GM12892 (cell line): ENCODE measurements at regions not wholly inside any gene's neighbourhood (a gene's known extent, or its start where the extent isn't known, plus 50 kb on each side); places are given as distances from the start of the nearest gene placed in this dataset.
"Not testable (repeated sequence)": the region's sequence is repeated elsewhere in the genome, so short reads cannot be mapped to it uniquely, and the experiment has no call there.

Experiments used
- DNase-seq: peaks from one replicate; pipeline ENCODE4 v3.0.0; 2011; ENCODE audit not compliant: insufficient read length
- FAIRE-seq: peaks from 2 replicates; lab custom pipeline; 2011; peaks lifted over from hg19 to GRCh38; lab: Jason Lieb, UNC
- POLR2A ChIP-seq: IDR thresholded peaks from 2 replicates; pipeline ENCODE4 v1.6.1; 2011; ENCODE audit warnings: low read depth, low read length, control low read depth
- POLR2AphosphoS5 ChIP-seq: IDR thresholded peaks from 2 replicates; pipeline ENCODE4 v1.6.1; 2011; ENCODE audit warnings: low read depth, low read length, control low read depth
- TAF1 ChIP-seq: IDR thresholded peaks from 2 replicates; pipeline ENCODE4 v1.6.1; 2011; ENCODE audit warnings: low read depth, mild to moderate bottlenecking, control low read depth, low read length, borderline replicate concordance

DNA sequence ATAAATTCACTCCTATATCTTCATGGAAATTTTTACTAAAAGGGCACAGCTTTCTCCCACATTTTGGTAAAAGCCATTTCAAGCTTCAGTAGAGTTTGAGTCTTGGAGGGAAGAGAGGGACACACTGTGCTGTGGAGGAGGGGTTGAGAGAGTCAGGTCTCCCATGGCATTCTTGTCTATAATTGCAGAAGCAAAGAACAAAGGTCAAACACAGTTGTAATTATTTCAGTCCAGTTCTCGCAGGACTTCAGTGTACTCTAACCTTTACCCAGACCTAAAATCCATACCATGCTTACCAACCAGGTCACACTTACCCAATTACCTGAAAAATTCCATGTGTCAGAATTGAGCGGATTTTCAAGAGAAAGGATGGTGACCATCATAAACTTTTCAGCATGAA, 298.4 kb downstream of the XPNPEP1 start:
- FAIRE-seq = no peak
- TF ChIP-seq POLR2AphosphoS5 (no peak), POLR2A (no peak), TAF1 (no peak)

DNA sequence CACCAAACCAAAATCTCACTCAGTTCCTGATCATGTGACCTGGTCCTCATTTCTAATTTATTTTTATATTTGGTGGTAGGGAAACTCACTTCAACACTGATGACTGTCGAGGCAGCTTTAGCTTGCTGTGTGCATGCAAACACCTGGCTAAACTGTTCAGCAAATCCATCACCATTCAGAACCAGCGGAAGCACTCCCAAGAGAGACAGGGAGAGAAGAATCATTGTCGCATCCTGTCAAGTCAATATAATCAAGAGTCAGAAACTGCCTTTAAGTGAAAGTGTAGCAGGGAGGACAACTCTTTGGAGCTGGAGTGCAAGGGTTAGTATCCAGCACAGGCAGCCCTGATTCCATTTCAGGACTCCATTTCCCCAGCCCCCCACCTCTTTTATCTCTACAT, 300.7 kb downstream of the XPNPEP1 start:
- TF ChIP-seq POLR2AphosphoS5 (no peak), POLR2A (no peak), TAF1 (no peak)
- FAIRE-seq (no peak), DNase-seq (no peak)

More for the DNA sequence above, 298.4 kb downstream of the XPNPEP1 start:
- DNase-seq = no peak

DNA sequence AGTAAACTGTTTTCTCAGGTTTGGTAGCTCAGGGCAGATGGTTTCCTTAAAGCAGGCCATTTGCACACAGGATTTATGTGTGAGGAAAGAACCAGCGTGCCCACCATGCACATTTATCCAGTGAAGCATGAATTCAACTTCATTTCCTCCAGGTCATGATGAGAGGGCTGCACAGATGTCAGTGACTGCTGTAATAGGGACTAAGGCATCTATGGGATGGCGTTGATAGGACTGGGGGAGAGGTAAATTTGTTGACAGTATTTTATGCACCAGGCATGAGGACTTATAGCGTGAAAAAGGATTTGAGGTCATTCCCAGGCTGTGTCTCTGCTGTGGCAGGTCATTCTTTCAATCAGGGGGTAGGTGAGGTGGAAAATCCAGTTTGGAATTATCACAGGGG, 302.9 kb downstream of the XPNPEP1 start:
- TF ChIP-seq POLR2A (no peak), POLR2AphosphoS5 (no peak), TAF1 (no peak)
- no peak for DNase-seq
- no peak for FAIRE-seq

DNA sequence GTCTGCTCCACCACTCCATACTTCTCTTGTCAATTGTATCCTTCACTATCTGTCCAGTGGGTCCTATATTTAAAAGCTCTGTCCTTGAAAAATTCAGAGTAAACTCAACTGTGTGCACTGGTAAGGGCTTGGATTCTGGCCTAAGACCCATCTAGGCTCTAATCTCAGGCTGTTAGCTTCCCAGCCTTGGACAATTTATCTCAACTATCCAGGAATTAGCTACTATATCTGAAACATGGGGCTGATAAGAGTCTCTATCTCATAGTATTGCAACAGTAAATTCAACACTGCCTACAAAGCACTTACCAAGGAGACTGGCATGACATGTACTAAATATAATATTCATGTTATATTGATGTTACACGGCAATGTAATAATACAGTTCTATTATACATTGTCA, 303.4 kb downstream of the XPNPEP1 start:
- no peak for DNase-seq
- FAIRE-seq = no peak
- TF ChIP-seq TAF1 (no peak), POLR2A (no peak), POLR2AphosphoS5 (no peak)

DNA sequence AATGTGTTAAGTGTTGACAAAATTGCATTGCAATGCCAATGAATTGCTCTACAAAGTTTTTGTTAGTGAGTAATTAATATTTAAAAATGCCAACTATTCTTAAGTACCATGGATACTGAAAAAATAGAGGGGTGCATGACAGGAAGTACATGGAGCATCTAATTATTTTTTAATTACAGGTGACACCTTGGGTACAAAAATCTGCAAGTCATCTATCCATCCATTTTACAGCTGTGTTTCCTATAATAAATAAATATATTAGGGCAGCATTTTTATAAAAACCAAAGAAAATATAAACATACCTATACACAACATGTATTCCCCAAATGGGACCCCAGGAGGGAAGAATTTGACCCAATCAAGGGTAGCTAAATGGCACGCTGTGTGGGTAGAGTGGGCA, 304.6 kb downstream of the XPNPEP1 start:
- no peak for TF ChIP-seq POLR2AphosphoS5
- no peak for TF ChIP-seq POLR2A
- no peak for TF ChIP-seq TAF1
- no peak for DNase-seq
- FAIRE-seq = no peak

DNA sequence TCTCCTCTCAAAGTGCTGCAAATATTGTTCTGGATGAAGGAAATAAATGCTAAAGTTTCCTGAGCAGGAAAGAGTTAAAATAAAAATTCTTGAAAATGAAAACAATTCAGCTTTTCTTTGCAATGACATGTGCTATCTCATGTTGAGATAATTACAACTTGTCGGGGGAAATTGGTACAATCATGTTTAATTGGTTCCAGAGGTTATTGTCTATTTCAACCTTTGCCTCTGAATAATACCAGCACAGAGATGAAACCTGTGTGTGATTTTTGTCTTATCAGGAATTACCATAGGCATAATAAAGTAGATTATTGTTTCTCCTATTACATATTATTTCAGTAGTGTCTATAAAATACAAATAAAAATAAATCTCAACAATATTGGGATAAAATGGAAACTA, 305.0 kb downstream of the XPNPEP1 start:
- DNase-seq = no peak
- TF ChIP-seq TAF1 (no peak), POLR2AphosphoS5 (no peak), POLR2A (no peak)
- FAIRE-seq = no peak

DNA sequence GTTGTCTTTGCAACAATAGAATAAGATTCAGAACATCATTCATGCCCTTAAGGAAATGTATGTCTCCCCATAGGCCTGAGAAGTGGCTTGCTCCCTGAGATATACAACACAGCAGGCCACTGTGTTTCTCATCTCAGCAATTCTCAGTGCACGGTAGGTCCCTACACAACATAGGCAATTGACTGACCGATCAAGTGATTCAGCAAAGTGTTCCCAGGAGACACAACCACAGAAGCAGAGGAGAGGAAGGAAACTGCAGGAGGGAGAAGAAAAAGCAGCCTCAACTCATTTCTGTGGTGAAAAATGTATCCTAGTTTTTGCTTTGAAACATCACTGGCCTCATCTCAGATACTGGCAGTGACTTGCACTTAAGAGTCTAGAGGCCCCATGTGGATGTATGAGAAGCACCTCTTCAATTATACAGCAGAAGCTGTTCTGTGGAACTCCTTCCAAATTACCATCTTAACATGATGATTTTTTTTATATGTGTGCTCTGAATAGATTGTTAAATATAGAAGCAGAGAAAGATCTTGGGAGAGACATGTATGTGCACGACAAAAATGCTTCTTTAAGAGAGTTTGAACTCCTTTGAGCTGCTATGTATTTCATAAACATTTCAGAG, 306.8 kb downstream of the XPNPEP1 start:
- TF ChIP-seq POLR2AphosphoS5 = no peak
- TF ChIP-seq TAF1 = no peak
- TF ChIP-seq POLR2A = no peak
- no peak for FAIRE-seq

DNA sequence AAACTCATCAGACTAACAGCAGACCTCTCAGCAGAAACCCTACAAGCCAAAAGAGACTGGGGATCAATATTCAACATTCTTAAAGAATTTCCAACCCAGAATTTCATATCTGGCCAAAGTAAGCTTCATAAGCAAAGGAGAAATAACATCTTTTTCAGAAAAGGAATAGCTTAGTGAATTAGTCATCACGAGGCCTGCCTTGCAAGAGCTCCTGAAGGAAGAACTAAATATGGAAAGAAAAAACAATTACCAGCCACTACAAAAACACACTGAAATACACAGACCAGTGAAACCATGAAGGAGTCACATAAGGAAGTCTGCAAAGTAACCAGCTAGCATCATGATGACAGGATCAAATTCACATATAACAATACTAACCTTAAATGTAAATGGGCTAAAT, 328.0 kb downstream of the XPNPEP1 start:
- DNase-seq, FAIRE-seq: not testable (repeated sequence)

More for the DNA sequence above, 306.8 kb downstream of the XPNPEP1 start:
- DNase-seq = no peak

DNA sequence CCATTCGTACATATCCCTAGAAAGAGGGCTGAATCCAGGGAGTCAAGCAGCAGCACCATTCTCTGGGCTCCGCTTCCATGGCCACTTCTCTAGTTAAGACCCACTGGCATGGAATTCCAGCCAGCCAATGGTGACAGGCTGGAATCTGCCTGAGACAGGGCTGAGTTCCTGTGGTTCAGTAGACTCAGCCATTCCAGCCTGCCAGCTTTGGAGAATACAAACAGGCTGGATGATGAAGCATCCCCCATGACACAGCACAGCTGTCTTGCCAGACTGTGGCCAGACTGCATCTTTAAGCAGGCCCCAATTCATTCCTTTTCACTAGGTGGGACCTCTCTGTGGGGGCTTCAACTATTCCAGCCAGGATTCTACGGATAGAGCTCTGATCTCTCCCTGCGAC, 329.6 kb downstream of the XPNPEP1 start:
- FAIRE-seq = no peak
- DNase-seq = no peak

DNA sequence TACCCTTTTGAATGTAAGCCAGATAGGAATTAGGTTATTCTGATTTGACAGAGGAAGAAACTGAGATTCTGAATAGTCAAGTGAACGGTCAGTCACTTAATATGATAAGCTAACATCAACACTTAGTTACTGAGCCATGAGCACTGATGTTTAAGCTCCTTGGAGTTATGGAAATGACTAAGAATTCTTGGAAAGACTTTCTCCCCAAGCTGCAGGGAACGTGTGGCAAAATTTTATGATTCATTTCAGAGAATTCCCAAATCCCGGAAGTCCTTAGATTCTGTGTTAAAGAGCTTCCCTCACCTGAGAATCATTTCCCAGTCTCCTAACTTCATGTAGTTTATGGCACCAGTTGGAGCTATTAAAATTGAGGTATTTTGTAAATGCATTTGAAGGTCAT, 330.9 kb downstream of the XPNPEP1 start:
- FAIRE-seq (no peak), DNase-seq (no peak)
- TF ChIP-seq TAF1 = no peak

More for the DNA sequence above, 329.6 kb downstream of the XPNPEP1 start:
- no peak for TF ChIP-seq TAF1
- no peak for TF ChIP-seq POLR2A
- TF ChIP-seq POLR2AphosphoS5 = no peak

DNA sequence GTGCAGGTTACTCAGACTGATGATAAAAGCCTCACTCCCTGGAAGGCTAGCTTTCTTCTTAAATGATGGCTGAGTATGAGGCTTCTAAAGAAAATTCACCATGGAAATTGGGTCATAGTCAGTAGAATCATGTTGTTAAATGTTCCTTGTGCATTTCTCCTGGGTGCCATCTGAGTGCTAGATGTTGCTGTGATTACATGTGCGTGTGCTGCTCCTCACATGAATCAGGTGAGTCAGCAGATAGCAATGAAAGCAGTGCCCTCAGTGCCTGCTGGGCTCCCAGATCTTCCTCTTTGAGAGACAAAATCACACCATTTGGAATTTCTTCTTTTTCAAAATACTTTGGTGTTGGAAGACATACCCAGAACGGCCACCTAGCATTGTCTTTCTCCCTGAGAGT, 331.7 kb downstream of the XPNPEP1 start:
- TF ChIP-seq POLR2AphosphoS5 = no peak
- TF ChIP-seq TAF1 = no peak
- TF ChIP-seq POLR2A = no peak
- no peak for DNase-seq
- FAIRE-seq = no peak

DNA sequence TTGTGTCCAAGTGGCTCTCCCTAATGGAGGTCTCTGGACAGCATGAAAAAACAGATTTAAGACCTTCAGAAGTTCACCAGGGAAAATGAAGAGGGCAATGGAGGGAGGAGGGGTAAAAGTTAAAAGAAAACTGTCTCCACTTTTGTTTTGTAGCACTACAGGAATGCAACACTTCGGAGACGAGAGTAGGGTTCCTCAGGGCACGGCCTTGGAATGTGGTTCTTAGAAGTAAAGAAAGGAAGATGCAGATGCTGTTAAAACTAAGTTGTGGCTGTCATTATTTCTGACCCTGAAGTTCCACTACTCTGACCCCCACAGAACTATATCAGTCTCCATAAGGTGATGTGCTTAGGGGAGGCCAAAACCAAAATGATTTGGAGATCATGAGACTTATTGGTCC, 335.1 kb downstream of the XPNPEP1 start:
- FAIRE-seq = no peak
- TF ChIP-seq TAF1 (no peak), POLR2AphosphoS5 (no peak), POLR2A (no peak)

DNA sequence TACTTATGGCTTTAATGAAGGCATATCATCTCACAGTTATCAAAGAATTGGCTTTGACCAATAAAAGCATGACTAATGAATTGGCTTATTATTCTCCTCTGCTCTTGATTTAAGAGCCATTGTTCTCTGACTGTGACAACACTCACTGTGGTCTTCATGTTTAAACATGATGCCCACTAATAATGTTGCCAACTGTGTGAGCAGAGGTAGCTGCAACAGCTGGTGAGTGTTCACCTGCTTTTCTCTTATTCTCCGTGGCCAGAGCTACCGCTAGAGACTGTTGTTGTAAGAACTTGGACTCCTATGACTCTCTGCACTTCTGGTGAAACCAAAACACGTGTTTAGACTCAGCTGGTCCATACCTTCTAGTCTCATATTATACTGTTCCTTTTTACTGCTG, 335.9 kb downstream of the XPNPEP1 start:
- DNase-seq (no peak), FAIRE-seq (no peak)
- TF ChIP-seq POLR2AphosphoS5 = no peak
- no peak for TF ChIP-seq POLR2A
- no peak for TF ChIP-seq TAF1

More for the DNA sequence above, 335.1 kb downstream of the XPNPEP1 start:
- DNase-seq = no peak
